ENCODE measurements at regions not wholly inside any gene's neighbourhood (a gene's known extent, or its start where the extent isn't known, plus 50 kb on each side); places are given as distances from the start of the nearest gene placed in this dataset.

- TF ChIP-seq, protein P1, sequence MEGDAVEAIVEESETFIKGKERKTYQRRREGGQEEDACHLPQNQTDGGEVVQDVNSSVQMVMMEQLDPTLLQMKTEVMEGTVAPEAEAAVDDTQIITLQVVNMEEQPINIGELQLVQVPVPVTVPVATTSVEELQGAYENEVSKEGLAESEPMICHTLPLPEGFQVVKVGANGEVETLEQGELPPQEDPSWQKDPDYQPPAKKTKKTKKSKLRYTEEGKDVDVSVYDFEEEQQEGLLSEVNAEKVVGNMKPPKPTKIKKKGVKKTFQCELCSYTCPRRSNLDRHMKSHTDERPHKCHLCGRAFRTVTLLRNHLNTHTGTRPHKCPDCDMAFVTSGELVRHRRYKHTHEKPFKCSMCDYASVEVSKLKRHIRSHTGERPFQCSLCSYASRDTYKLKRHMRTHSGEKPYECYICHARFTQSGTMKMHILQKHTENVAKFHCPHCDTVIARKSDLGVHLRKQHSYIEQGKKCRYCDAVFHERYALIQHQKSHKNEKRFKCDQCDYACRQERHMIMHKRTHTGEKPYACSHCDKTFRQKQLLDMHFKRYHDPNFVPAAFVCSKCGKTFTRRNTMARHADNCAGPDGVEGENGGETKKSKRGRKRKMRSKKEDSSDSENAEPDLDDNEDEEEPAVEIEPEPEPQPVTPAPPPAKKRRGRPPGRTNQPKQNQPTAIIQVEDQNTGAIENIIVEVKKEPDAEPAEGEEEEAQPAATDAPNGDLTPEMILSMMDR (IDR thresholded peaks at IDR 0.05; ENCODE audit: insufficient read depth, low read depth, low read length): no peak
- TF ChIP-seq EZH2 (IDR thresholded peaks at IDR 0.05; ENCODE audit: insufficient read depth, low read length): no peak
These were observed 52.3 kb upstream of the KIAA1217 start for GRCh38 chr10:24156686-24157085.

Measured in astrocyte (in vitro differentiated cells and primary cell).